TTC549 (cell line): ENCODE measurements at regions not wholly inside any gene's neighbourhood (a gene's known extent, or its start where the extent isn't known, plus 50 kb on each side); places are given as distances from the start of the nearest gene placed in this dataset.
"Not testable (repeated sequence)": the region's sequence is repeated elsewhere in the genome, so short reads cannot be mapped to it uniquely, and the experiment has no call there.

Experiments used
- FAIRE-seq: peaks from 2 replicates; lab custom pipeline; 2012; peaks lifted over from hg19 to GRCh38; lab: Jason Lieb, UNC

DNA sequence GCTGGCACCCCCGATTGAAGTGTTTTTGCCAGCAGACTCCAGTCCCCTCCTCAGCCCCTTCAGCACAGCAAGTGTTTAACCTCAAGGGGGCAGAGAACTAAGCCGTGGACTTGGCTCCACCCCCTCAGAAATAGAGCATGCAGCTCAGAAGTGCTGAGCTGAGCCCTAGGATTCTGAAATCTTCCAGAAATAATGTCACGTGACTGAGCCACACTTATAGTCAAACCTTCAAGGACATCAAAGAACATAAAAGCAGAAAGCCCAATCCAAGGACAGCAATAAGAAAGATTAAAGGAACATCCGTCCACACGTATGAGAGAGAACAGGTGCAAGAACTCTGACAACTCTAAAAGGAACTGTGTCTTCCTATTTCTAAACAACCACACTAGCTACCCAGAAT lies 317.7 kb upstream of the LRFN5 start:
- no peak for FAIRE-seq

- FAIRE-seq: no peak
Measured at GRCh38 chr14:41285186-41285748, 321.4 kb upstream of the LRFN5 start.

GRCh38 chr14:41280745-41281144 lies 325.9 kb upstream of the LRFN5 start:
- FAIRE-seq: no peak

GRCh38 chr14:41277450-41277849 lies 329.2 kb upstream of the LRFN5 start:
- FAIRE-seq: no peak

- no peak for FAIRE-seq
Measured at GRCh38 chr14:41257476-41257875, 349.2 kb upstream of the LRFN5 start.

DNA sequence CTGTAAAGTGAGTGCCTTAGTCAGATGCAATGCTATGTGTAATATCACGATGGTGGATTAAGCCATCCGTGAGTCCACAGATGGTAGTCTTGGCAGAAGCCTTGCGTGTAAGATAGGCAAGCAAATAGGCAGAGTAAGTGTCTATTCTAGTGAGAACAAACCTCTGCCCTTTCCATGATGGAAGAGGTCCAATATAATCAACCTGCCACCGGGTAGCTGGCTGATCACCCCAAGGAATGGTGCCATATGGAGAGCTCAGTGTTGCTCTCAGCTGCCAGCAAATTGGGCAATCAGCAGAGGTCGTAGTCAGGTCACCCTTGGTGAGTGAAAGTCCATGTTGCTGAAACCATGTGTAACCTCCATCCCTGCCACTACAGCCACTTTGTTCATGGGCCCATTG lies 371.2 kb upstream of the LRFN5 start:
- FAIRE-seq: no peak

DNA sequence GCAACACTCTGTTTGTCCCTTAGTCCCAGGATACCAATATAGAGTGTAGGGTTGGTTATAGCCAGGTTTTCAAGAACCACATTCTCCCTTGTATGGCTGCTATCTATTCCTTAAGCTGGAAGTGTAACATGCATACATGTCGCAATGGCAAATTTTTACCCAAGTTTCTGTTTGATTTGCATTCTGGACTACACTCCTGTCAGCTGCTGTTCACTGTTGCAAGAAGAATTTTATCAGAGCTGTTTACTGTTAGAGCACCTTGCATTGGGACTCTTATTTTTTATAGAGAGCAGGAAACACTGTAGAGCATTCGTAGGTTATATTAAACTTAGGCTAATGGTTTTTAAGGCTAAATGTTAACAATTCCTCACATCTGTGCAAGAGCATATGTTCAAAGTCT lies 376.0 kb upstream of the LRFN5 start:
- FAIRE-seq: no peak

GRCh38 chr14:41229824-41230223 lies 376.9 kb upstream of the LRFN5 start:
- no peak for FAIRE-seq

GRCh38 chr14:41225433-41225832 lies 381.2 kb upstream of the LRFN5 start:
- no peak for FAIRE-seq

GRCh38 chr14:41222581-41222980 lies 384.1 kb upstream of the LRFN5 start:
- no peak for FAIRE-seq

DNA sequence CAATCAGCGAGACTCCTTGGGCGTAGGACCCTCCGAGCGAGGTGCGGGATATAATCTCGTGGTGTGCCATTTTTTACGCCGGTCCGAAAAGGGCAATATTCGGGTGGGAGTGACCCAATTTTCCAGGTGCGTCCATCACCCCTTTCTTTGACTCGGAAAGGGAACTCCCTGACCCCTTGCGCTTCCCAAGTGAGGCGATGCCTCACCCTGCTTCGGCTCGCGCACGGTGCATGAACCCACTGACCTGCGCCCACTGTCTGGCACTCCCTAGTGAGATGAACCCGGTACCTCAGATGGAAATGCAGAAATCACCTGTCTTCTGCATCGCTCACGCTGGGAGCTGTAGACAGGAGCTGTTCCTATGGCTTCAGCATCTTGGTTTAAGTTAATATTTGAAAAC lies 391.7 kb upstream of the LRFN5 start:
- not testable (repeated sequence) for FAIRE-seq

- FAIRE-seq: no peak
Measured at GRCh38 chr14:41201696-41202095, 405.0 kb upstream of the LRFN5 start.

DNA sequence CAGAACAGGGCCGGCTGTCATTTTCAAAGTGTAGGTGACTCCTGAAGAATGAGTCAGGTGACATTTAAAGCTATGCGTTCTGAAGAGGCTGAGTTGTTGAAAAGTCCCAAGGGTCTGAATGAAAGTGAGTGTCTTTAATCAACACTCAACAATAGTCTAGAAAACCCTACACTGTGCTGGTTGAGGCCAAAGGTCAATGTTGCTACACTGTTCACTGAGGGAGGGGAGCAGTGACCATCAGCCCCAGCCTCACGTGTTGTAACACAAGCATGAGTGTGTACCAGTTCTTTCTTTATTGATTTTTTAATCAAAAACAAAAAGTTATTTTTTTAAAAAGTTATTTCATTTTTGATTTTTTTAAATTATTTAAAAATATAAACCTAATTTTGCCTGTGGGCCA lies 418.8 kb upstream of the LRFN5 start:
- no peak for FAIRE-seq

DNA sequence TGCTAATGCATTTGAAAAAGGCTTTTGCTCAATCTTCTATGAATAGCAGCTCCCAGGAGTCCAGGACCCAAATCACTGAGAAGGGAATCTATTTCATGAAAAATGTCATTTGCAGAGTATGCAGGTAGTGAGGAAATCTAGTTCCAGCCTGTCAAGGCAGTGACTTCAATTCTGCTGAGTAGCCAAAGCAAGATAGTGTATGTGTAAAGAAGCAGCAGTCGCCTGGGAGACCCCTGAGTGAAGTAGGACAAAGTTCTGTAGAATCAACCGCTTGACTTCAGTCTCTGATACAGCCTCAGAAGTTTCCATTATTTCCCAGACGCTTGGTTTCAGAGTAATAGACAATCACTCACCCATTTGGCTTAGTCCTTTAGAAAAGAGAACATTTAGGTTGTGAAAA lies 435.6 kb upstream of the LRFN5 start:
- no peak for FAIRE-seq

GRCh38 chr14:41167040-41167439 lies 439.6 kb upstream of the LRFN5 start:
- no peak for FAIRE-seq

DNA sequence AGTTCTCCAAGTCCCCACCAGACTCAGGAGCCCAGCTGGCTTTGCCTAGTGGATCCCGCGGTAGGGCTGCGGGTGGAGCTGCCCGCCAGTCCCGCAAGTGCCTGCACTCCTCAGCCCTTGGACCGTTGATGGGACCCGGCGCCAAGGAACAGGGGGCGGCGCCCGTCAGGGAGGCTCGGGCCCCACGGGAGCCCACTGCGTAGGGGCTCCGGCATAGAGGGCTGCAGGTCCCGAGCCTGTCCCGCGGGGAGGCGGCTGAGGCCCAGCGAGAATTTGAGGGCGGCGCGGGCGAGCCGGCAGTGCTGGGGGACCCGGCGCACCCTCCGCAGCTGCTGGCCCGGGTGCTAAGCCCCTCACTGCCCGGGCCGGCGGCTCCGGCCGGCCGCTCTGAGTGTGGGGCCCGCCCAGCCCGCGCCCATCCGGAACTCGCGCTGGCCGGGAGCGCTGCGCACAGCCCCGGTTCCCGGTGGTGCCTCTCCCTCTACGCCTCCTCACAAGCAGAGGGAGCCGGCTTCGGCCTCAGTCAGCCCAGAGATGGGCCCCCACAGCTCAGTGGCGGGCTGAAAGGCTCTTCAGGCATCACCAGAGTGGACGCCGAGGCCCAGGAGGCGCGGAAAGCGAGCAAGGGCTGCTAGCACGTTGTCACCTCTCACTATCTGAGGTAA lies 452.4 kb upstream of the LRFN5 start:
- FAIRE-seq: no peak

DNA sequence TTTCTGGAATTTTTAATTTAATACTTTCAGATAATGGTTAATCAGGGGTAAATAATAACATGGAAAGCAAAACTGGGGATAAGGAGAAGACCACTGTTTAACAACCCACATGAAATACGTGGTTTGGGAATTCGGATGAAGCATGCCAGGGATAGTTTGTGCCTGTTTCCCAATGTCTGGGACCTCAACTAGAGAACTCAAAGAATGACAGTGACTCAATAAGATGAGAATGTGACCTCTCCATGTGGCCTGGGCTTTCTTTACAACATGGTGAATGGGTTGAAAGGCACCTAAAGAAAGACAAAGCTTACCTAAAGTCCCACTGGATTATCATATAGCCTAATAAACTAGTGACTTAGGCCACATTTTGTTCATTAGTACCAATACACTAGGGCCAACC lies 460.3 kb upstream of the LRFN5 start:
- no peak for FAIRE-seq

GRCh38 chr14:41144370-41144769 lies 462.3 kb upstream of the LRFN5 start:
- no peak for FAIRE-seq

DNA sequence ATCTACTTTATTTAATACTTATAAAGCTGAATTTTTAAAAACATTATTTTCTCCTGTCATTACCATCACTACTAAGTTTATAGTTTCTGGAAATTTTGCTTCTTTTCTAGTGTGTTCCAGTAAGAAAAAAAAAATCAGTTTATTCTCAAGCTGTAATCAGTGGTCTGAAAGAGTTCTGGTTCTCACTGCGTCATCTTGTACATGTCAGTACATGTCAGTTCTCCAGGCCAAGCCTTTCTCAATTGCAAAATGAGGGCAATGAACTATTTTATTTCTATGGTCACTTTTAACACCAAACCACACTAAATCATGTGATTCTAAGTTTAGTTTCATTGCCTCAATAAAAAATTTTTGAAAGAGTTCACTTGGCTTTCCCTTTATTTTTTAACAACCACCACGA lies 468.9 kb upstream of the LRFN5 start:
- no peak for FAIRE-seq

DNA sequence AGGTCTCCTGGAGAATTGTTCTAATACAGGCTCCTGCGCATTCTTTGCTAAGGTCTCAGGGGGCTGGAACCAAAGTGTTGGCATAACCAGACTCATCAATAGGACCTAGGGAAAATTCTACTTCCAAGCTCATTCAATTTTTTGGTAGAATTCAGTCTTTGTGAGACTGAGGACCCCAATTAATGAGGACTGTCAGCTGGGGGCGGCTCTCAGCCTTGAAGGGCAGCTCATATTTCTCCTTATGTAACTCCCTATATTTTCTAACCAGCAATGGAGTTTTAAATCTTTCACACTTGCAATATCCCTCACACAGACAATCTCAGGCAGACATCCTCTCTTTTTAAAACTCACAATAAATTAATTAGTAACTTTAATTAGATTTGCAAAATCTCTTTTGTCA lies 476.4 kb upstream of the LRFN5 start:
- no peak for FAIRE-seq

- FAIRE-seq: no peak
Measured at GRCh38 chr14:41120402-41120801, 486.3 kb upstream of the LRFN5 start.

- FAIRE-seq: no peak
Measured at GRCh38 chr14:41096131-41096530, 510.5 kb upstream of the LRFN5 start.

DNA sequence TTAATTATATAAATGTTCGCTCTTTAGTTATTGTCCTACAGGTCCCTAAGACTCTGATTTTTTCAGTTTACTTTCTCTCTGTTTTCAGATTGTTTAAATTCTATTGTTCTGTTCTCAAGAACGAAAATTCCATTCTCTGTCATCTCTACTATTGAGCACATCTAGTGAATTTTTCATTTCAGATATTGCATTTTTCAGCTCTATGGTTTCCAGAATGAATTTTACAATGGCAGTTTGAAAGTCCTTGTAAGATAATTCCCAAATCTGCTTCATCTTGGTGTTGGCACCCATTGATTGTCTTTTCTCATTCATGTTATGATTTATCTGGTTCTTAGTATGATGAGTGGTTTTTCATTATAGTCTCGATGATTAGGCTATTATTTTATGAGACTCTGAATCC lies 519.6 kb upstream of the LRFN5 start:
- no peak for FAIRE-seq

GRCh38 chr14:41073544-41073943 lies 533.1 kb upstream of the LRFN5 start:
- FAIRE-seq: no peak

- FAIRE-seq: no peak
Measured at GRCh38 chr14:41072776-41073175, 533.9 kb upstream of the LRFN5 start.
